ENCODE measurements at regions not wholly inside any gene's neighbourhood (a gene's known extent, or its start where the extent isn't known, plus 50 kb on each side); places are given as distances from the start of the nearest gene placed in this dataset.
A peak's percentile ranks its signal among the peaks of the same experiment; 100 is the strongest.

DNA sequence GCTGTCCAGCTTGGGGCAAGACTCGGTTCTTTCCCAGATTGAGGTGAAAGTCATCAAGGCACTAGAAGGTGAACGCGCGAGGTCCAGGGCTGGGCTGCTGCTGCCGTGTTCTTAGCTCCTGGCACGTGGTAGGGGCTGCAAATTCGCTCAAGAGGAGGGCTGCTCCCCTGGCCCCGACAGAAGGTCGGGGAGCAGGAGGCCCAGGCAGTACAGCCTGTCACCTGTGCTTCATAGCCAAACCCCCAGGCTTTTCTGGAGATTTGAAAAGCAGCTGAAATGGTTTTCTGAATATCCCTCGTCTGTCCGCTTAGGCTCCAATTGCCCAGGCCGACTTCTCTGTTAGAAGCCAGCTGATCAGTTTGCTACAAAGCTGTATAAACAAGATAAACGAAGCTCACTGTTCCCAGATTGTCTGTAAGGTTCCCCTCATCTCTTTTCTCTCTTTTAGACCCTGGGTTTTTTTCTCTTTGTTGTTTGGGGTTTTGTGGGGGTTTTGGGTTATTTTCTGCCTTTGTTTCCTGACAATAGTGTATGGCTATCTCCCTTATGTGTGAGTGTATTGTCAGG, 60.0 kb upstream of the STX18 start:
- no peak overlapping the region for H3K18ac ChIP-seq (ENCODE audit: low read length)
- no peak overlapping the region for H3K4me2 ChIP-seq (ENCODE audit: low read length)
- H3K27ac ChIP-seq (ENCODE audit: low read depth, low read length) = no peak overlapping the region
- no peaks in the 10 kb centered on the region for H3K4me1 ChIP-seq (ENCODE audit: control insufficient read depth, low read depth, low read length)
- no peaks in the 10 kb centered on the region for H3K79me1 ChIP-seq (ENCODE audit: low read length)
- H3K4ac ChIP-seq (ENCODE audit: low read depth, low read length) = no peak overlapping the region
- no peak overlapping the region for H3K56ac ChIP-seq (ENCODE audit: low read length)
- H2AK5ac ChIP-seq (ENCODE audit: low read length) = no peak overlapping the region
- H2BK5ac ChIP-seq (ENCODE audit: low read length) = no peak overlapping the region
- H3K23ac ChIP-seq (ENCODE audit: low read length) = no peak overlapping the region
- H2BK120ac ChIP-seq (ENCODE audit: low read depth, low read length) = no peak overlapping the region
- no peaks in the 10 kb centered on the region for H3K79me2 ChIP-seq (ENCODE audit: control insufficient read depth, insufficient read depth, low read length)
- WGBS (ENCODE audit: extremely low coverage, insufficient coverage, low lambda C conversion rate) = no CpG with 5 or more reads among the region's 13 CpGs
- DNase-seq = no peak
- no peaks in the 10 kb centered on the region for H3K36me3 ChIP-seq (ENCODE audit: control insufficient read depth, insufficient read depth, low read length)
- H3K27me3 ChIP-seq (ENCODE audit: insufficient read depth, low read length, poor library complexity) = no peaks in the 10 kb centered on the region
- no peak overlapping the region for H3K9ac ChIP-seq (ENCODE audit: low read length)
- H4K8ac ChIP-seq (ENCODE audit: low read depth, low read length) = no peak overlapping the region
- H4K5ac ChIP-seq (ENCODE audit: low read length) = no peak overlapping the region
- H3K4me3 ChIP-seq (ENCODE audit: low read length) = no peak overlapping the region
- no peak overlapping the region for H2BK15ac ChIP-seq (replicated peaks; ENCODE audit: low read depth)

DNA sequence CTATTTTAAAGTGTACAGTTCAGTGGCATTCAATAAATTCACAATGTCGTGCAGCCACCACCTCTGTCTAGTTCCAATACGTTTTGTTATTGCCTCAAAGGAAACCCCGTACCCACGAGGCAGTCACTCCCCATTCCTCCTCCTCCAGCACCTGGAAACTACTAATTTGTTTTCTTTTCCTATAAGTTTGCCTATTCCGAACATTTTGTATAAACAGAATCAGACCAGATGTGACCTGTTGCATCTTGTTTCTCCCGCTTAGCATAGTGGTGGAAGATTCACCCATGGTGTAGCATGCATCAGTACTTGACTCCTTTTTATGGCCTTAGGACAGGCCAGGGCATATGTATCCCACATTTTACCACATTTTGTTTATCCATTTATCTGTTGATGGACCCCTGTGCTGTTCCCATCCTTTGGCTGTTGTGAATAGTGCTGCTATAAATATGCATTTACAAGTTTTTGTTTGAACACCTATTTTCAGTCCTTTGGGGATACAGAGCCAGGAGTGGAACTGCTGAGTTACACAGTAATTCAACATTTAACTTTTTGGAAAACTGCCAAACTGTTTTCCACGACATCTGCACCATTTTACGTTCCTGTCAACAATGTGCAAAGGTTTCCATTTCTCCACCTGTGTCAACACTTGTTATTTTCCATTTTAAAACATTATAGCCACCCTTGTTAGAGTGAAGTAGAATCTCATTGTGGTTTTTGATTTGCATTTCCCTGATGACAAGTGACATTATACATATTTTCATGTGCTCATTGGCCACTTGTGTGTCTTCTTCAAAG, 57.8 kb upstream of the STX18 start:
- Histone ChIP-seq H4K5ac (ENCODE audit: low read length) (no peak overlapping the region), H3K27ac (ENCODE audit: low read depth, low read length) (no peak overlapping the region), H3K4ac (ENCODE audit: low read depth, low read length) (no peak overlapping the region), H2BK5ac (ENCODE audit: low read length) (no peak overlapping the region), H2AK5ac (ENCODE audit: low read length) (no peak overlapping the region), H2BK120ac (ENCODE audit: low read depth, low read length) (no peak overlapping the region), H3K23ac (ENCODE audit: low read length) (no peak overlapping the region), H3K79me1 (ENCODE audit: low read length) (no peaks in the 10 kb centered on the region), H3K27me3 (ENCODE audit: insufficient read depth, low read length, poor library complexity) (no peaks in the 10 kb centered on the region), H3K36me3 (ENCODE audit: control insufficient read depth, insufficient read depth, low read length) (no peaks in the 10 kb centered on the region), H3K18ac (ENCODE audit: low read length) (no peak overlapping the region), H3K4me2 (ENCODE audit: low read length) (no peak overlapping the region), H3K4me3 (ENCODE audit: low read length) (no peak overlapping the region), H3K79me2 (ENCODE audit: control insufficient read depth, insufficient read depth, low read length) (no peaks in the 10 kb centered on the region), H2BK15ac (replicated peaks; ENCODE audit: low read depth) (no peak overlapping the region), H4K8ac (ENCODE audit: low read depth, low read length) (no peak overlapping the region), H3K9ac (ENCODE audit: low read length) (no peak overlapping the region), H3K4me1 (ENCODE audit: control insufficient read depth, low read depth, low read length) (no peaks in the 10 kb centered on the region), H3K56ac (ENCODE audit: low read length) (no peak overlapping the region)
- DNase-seq = no peak
- WGBS (ENCODE audit: extremely low coverage, insufficient coverage, low lambda C conversion rate) = no CpG with 5 or more reads among the region's 8 CpGs

DNA sequence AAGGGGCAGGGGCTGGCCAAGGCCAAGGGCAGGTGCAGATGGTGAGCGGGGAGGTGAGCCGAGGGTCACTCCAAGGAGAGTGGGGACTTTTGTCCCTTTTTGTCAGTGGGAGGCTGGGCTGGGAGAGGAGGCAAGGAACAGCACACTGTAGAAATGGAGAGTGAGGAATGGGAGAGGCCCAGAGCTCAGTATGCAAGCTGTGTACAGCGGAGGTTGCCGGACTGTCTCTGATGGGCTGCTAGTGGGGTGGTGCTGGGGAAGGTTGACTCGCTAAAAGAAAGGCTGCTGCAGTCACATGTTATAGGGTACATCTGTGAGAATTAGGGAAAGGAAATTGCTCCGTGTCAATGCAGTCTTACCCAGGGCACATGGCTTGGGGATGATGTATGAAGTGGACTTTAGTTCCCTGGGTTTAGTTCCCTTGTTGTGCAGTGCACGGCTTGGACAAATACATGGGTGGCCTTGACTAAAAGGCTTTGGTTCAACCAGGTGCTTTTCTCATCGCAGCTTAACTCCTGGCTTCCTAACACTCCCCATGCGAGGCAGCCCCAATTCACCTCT, 57.1 kb upstream of the STX18 start:
- Histone ChIP-seq H3K79me2 (ENCODE audit: control insufficient read depth, insufficient read depth, low read length) (no peaks in the 10 kb centered on the region), H3K79me1 (ENCODE audit: low read length) (no peaks in the 10 kb centered on the region), H3K4me2 (ENCODE audit: low read length) (no peak overlapping the region), H3K36me3 (ENCODE audit: control insufficient read depth, insufficient read depth, low read length) (no peaks in the 10 kb centered on the region), H2BK120ac (ENCODE audit: low read depth, low read length) (no peak overlapping the region), H3K4me3 (ENCODE audit: low read length) (no peak overlapping the region), H3K27me3 (ENCODE audit: insufficient read depth, low read length, poor library complexity) (no peaks in the 10 kb centered on the region), H3K9ac (ENCODE audit: low read length) (no peak overlapping the region), H3K18ac (ENCODE audit: low read length) (no peak overlapping the region), H2BK5ac (ENCODE audit: low read length) (no peak overlapping the region), H3K4ac (ENCODE audit: low read depth, low read length) (no peak overlapping the region), H2AK5ac (ENCODE audit: low read length) (no peak overlapping the region), H3K27ac (ENCODE audit: low read depth, low read length) (no peak overlapping the region), H3K56ac (ENCODE audit: low read length) (no peak overlapping the region), H3K23ac (ENCODE audit: low read length) (no peak overlapping the region), H3K4me1 (ENCODE audit: control insufficient read depth, low read depth, low read length) (no peaks in the 10 kb centered on the region), H2BK15ac (replicated peaks; ENCODE audit: low read depth) (no peak overlapping the region), H4K8ac (ENCODE audit: low read depth, low read length) (no peak overlapping the region), H4K5ac (ENCODE audit: low read length) (no peak overlapping the region)
- no CpG with 5 or more reads among the region's 9 CpGs for WGBS (ENCODE audit: extremely low coverage, insufficient coverage, low lambda C conversion rate)
- no peak for DNase-seq

DNA sequence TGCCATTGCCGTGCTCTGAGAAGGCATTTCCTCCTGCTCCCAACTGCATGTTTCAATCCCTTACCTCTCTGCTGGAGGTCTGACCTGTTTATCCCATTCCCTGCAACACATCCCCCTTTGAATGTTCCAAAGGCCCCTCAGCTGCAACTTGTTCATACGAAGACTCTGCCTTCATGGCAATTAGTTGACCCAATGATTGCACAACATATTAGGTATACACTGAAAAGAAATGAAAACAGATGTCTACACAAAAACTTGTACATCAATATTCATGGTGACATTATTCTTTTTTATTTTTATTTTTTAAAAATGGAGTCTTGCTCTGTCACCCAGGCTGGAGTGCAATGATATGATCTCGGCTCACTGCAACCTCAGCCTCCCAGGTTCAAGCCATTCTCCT, 54.9 kb upstream of the STX18 start:
- no peak overlapping the region for H3K18ac ChIP-seq (ENCODE audit: low read length)
- no peaks in the 10 kb centered on the region for H3K4me1 ChIP-seq (ENCODE audit: control insufficient read depth, low read depth, low read length)
- H3K9ac ChIP-seq (ENCODE audit: low read length) = no peak overlapping the region
- H2BK5ac ChIP-seq (ENCODE audit: low read length) = no peak overlapping the region
- H3K4me2 ChIP-seq (ENCODE audit: low read length) = no peak overlapping the region
- H3K36me3 ChIP-seq (ENCODE audit: control insufficient read depth, insufficient read depth, low read length) = no peaks in the 10 kb centered on the region
- H3K4ac ChIP-seq (ENCODE audit: low read depth, low read length) = no peak overlapping the region
- H3K27me3 ChIP-seq (ENCODE audit: insufficient read depth, low read length, poor library complexity) = no peaks in the 10 kb centered on the region
- no peak overlapping the region for H2AK5ac ChIP-seq (ENCODE audit: low read length)
- no peak overlapping the region for H4K8ac ChIP-seq (ENCODE audit: low read depth, low read length)
- no peak overlapping the region for H3K27ac ChIP-seq (ENCODE audit: low read depth, low read length)
- no peaks in the 10 kb centered on the region for H3K79me2 ChIP-seq (ENCODE audit: control insufficient read depth, insufficient read depth, low read length)
- no peak overlapping the region for H3K23ac ChIP-seq (ENCODE audit: low read length)
- no peak overlapping the region for H2BK120ac ChIP-seq (ENCODE audit: low read depth, low read length)
- WGBS (ENCODE audit: extremely low coverage, insufficient coverage, low lambda C conversion rate) = no CpG with 5 or more reads among the region's 3 CpGs
- DNase-seq = no peak
- H4K5ac ChIP-seq (ENCODE audit: low read length) = no peak overlapping the region
- no peak overlapping the region for H3K4me3 ChIP-seq (ENCODE audit: low read length)
- no peak overlapping the region for H3K56ac ChIP-seq (ENCODE audit: low read length)
- no peaks in the 10 kb centered on the region for H3K79me1 ChIP-seq (ENCODE audit: low read length)
- no peak overlapping the region for H2BK15ac ChIP-seq (replicated peaks; ENCODE audit: low read depth)

DNA sequence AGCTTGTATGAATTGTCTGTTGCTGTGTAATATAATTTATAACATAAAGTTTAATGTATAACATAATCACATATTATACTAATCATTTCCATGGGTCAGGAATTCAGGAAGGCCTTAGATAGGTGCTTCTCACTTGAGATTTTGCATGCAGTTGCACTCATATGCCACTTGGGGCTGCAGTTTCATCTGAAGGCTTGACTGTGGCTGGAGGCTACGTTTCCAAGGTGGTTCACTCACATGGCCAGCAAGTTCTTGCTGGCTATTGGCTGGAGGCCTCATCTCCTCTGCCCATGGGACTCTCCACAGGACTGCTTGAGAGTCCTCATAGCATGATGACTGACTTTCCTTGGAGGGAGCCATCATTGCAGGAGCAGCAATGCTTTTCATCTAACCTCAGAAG, 53.4 kb upstream of the STX18 start:
- Histone ChIP-seq H3K4me1 (ENCODE audit: control insufficient read depth, low read depth, low read length) (no peaks in the 10 kb centered on the region), H3K56ac (ENCODE audit: low read length) (no peak overlapping the region), H3K27me3 (ENCODE audit: insufficient read depth, low read length, poor library complexity) (no peaks in the 10 kb centered on the region), H3K23ac (ENCODE audit: low read length) (no peak overlapping the region), H4K8ac (ENCODE audit: low read depth, low read length) (no peak overlapping the region), H2BK120ac (ENCODE audit: low read depth, low read length) (no peak overlapping the region), H3K36me3 (ENCODE audit: control insufficient read depth, insufficient read depth, low read length) (no peaks in the 10 kb centered on the region), H3K9ac (ENCODE audit: low read length) (no peak overlapping the region), H3K4me2 (ENCODE audit: low read length) (no peak overlapping the region), H3K79me2 (ENCODE audit: control insufficient read depth, insufficient read depth, low read length) (no peaks in the 10 kb centered on the region), H4K5ac (ENCODE audit: low read length) (no peak overlapping the region), H2BK5ac (ENCODE audit: low read length) (no peak overlapping the region), H3K4ac (ENCODE audit: low read depth, low read length) (no peak overlapping the region), H3K18ac (ENCODE audit: low read length) (no peak overlapping the region), H3K4me3 (ENCODE audit: low read length) (peak overlapping the region; percentile 15), H3K27ac (ENCODE audit: low read depth, low read length) (no peak overlapping the region), H2BK15ac (replicated peaks; ENCODE audit: low read depth) (no peak overlapping the region), H3K79me1 (ENCODE audit: low read length) (no peaks in the 10 kb centered on the region), H2AK5ac (ENCODE audit: low read length) (no peak overlapping the region)
- peak; percentile 46 for DNase-seq
- no CpG with 5 or more reads among the region's 1 CpG for WGBS (ENCODE audit: extremely low coverage, insufficient coverage, low lambda C conversion rate)

Data from mesendoderm (in vitro differentiated cells).